ENCODE measurements at regions not wholly inside any gene's neighbourhood (a gene's known extent, or its start where the extent isn't known, plus 50 kb on each side); places are given as distances from the start of the nearest gene placed in this dataset.

DNA sequence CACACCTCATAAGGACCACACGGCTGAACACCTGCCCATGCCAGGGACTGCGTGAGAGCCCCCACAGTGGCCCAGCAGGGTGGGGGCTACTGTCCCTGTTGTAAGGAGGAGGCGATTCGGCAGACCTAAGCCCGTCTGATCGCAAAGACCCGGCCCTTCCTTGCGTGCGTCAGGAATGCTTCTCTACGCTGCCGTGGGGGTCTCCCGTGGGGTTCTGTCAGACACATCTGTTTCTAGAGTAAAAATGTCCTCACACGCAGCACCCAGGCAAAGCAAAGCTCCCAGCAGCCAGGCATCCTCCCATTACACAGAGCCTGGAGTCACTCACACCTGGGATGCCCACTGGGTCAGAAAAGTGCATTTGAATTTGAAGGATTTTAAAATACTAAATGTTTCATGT, 147.7 kb upstream of the SOX1 start:
- no peak for TF ChIP-seq POLR2AphosphoS5 (IDR thresholded peaks at IDR 0.05)
- TF ChIP-seq, protein P1, sequence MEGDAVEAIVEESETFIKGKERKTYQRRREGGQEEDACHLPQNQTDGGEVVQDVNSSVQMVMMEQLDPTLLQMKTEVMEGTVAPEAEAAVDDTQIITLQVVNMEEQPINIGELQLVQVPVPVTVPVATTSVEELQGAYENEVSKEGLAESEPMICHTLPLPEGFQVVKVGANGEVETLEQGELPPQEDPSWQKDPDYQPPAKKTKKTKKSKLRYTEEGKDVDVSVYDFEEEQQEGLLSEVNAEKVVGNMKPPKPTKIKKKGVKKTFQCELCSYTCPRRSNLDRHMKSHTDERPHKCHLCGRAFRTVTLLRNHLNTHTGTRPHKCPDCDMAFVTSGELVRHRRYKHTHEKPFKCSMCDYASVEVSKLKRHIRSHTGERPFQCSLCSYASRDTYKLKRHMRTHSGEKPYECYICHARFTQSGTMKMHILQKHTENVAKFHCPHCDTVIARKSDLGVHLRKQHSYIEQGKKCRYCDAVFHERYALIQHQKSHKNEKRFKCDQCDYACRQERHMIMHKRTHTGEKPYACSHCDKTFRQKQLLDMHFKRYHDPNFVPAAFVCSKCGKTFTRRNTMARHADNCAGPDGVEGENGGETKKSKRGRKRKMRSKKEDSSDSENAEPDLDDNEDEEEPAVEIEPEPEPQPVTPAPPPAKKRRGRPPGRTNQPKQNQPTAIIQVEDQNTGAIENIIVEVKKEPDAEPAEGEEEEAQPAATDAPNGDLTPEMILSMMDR (IDR thresholded peaks at IDR 0.05), result no peak
- TF ChIP-seq EP300 (IDR thresholded peaks at IDR 0.05), result no peak
- TF ChIP-seq POLR2A (IDR thresholded peaks at IDR 0.05), result no peak
- 86% methylated on average over 8 of the region's 13 CpGs for WGBS
- H3K4me1 ChIP-seq, result no peaks in the 10 kb centered on the region
- H3K27ac ChIP-seq, result no peak overlapping the region
- H3K4me3 ChIP-seq, result no peak overlapping the region
- peak in 1 of 2 donors; percentile 54 for DNase-seq (ENCODE audit: low spot score in 2 of 2)
- H3K27me3 ChIP-seq, result peaks cover 19% of the 10 kb centered on the region
- no peaks in the 10 kb centered on the region for H3K9me3 ChIP-seq
- H3K36me3 ChIP-seq, result no peaks in the 10 kb centered on the region

DNA sequence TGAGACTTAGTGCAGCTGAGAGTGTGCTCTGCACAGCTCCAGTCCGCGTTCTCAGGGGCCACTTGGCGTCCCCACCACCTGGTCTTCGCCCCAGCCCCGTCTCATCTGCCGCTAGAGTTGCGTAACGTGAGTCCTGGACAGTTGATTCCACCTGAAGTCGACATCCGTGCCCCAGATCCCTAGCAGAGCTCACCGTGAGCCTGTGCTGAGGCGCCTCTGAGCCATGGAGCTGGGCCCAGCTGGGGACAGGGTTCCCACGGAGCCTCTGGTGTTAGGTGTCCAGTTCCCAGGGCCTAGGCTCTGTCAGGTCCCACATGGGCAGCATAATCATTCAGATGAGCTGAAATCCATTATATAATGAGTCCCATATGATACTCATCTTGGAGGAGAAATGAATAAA, 147.1 kb upstream of the SOX1 start:
- no peaks in the 10 kb centered on the region for H3K4me1 ChIP-seq
- TF ChIP-seq POLR2A (IDR thresholded peaks at IDR 0.05), result no peak
- no peak for TF ChIP-seq POLR2AphosphoS5 (IDR thresholded peaks at IDR 0.05)
- no peak for TF ChIP-seq EP300 (IDR thresholded peaks at IDR 0.05)
- TF ChIP-seq, protein P1 (IDR thresholded peaks at IDR 0.05), result no peak
- H3K27ac ChIP-seq, result no peak overlapping the region
- H3K36me3 ChIP-seq, result no peaks in the 10 kb centered on the region
- 63% methylated on average over 13 of the region's 13 CpGs for WGBS
- H3K4me3 ChIP-seq, result no peak overlapping the region
- DNase-seq (ENCODE audit: low spot score in 2 of 2), result peak in 1 of 2 donors; percentile 69
- peaks cover 19% of the 10 kb centered on the region for H3K27me3 ChIP-seq
- no peaks in the 10 kb centered on the region for H3K9me3 ChIP-seq

DNA sequence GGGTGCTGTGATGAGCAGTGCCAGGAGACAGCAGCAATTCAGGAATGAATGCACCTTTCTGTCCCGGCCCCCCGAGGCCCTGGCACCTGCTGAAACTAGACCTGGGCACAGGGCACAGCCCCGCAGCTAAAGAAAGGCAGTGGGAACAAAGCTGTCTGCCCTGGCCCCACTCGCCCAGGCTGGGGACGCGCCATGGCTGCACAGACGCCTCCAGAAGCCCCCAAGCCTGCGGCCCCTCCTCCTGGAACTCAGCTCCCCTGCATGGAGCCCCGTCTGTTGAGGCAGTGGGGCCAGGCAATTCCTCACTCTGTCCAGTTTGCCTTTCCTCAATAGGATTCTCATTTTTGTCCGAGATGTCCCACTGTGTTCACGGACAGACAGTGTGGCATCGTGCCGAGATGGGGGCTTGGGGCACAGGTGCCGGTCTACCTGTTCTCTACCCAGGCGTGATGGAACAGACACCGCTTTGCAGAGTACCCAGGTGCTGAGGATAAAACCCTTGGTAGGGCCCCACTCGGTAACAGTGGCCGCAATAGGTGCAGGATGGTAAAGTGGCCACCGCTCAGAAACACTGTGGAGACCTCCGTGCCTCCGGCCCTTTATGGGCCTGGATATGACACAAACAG, 146.5 kb upstream of the SOX1 start:
- Histone ChIP-seq H3K27ac (no peak overlapping the region), H3K9me3 (no peaks in the 10 kb centered on the region), H3K4me1 (no peaks in the 10 kb centered on the region), H3K4me3 (no peak overlapping the region), H3K36me3 (no peaks in the 10 kb centered on the region), H3K27me3 (peaks cover 19% of the 10 kb centered on the region)
- TF ChIP-seq POLR2AphosphoS5 (IDR thresholded peaks at IDR 0.05) (no peak), EP300 (IDR thresholded peaks at IDR 0.05) (no peak), POLR2A (IDR thresholded peaks at IDR 0.05) (no peak)
- TF ChIP-seq, protein P1 (IDR thresholded peaks at IDR 0.05), result no peak
- 78% methylated on average over 20 of the region's 21 CpGs for WGBS
- peak in 1 of 2 donors; percentile 50 for DNase-seq (ENCODE audit: low spot score in 2 of 2)

DNA sequence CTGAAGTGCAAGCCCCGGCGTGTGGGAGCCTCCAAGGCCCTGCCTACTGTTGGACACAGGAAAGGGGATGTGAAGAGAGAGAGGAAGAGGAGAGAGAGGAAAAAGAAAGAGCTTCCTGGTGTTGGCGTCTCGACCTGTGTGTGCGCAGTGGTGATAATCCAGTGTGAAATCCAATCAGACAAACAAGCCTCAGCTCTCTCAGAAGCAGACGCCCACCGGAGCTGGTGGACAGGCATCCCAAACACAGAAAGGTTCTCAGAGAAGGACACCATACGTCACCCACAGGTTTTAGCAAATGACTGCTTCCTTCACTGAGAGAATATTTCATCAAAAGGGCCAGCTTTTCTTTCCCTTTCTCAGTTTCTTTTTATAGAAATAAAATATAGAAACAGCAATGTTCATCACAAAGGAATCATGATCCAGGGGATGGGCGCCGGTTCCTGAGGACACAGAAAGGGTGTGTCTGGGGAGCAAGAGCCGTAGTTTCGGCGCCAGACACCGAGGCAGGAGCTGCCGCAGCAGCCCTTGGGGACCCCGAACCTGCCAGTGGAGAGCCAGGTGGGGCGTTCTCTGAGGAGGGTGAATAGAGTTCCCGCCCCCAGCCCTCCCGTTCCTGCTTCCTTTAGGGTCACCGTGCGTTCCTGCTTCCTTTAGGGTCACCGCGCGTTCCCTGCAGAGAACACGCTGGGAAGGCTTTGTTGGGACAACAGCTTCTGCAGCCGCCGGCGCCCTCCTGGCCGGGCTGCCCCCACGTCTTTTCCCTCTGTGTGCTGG, 145.8 kb upstream of the SOX1 start:
- no peaks in the 10 kb centered on the region for H3K36me3 ChIP-seq
- TF ChIP-seq EP300 (IDR thresholded peaks at IDR 0.05) (no peak), POLR2AphosphoS5 (IDR thresholded peaks at IDR 0.05) (no peak), POLR2A (IDR thresholded peaks at IDR 0.05) (no peak)
- TF ChIP-seq, protein P1 (IDR thresholded peaks at IDR 0.05), result no peak
- H3K4me1 ChIP-seq, result no peaks in the 10 kb centered on the region
- H3K9me3 ChIP-seq, result no peaks in the 10 kb centered on the region
- WGBS, result 39% methylated on average over 26 of the region's 30 CpGs
- H3K4me3 ChIP-seq, result no peak overlapping the region
- no peak overlapping the region for H3K27ac ChIP-seq
- H3K27me3 ChIP-seq, result peaks cover 19% of the 10 kb centered on the region
- DNase-seq (ENCODE audit: low spot score in 2 of 2), result peak in 1 of 2 donors; percentile 73

DNA sequence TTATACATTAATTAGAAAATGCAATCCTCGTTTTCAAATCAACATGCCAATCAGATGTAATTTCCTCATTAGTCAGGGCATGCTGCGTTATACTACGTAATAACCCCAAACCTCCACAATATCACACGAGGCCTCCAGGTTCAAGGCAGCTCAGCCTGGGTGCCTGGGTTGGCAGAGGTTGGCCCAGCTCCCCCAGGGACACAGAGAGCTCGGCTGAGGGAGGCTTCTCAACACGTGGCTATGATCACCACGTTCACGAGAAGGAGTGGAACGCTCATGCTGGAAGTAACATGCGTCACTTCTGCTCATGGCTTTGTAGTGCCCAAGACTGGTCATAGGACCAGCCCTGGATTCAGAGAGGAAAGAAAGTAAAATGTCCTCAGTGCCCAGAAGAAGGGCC, 144.9 kb upstream of the SOX1 start:
- Histone ChIP-seq H3K27ac (no peak overlapping the region), H3K9me3 (no peaks in the 10 kb centered on the region), H3K27me3 (peaks cover 19% of the 10 kb centered on the region), H3K4me3 (no peak overlapping the region), H3K36me3 (no peaks in the 10 kb centered on the region), H3K4me1 (no peaks in the 10 kb centered on the region)
- WGBS, result 81% methylated on average over 10 of the region's 10 CpGs
- TF ChIP-seq POLR2AphosphoS5 (IDR thresholded peaks at IDR 0.05) (no peak), POLR2A (IDR thresholded peaks at IDR 0.05) (no peak), EP300 (IDR thresholded peaks at IDR 0.05) (no peak)
- TF ChIP-seq, protein P1 (IDR thresholded peaks at IDR 0.05), result no peak
- peak in 1 of 2 donors; percentile 60 for DNase-seq (ENCODE audit: low spot score in 2 of 2)

Data from suprapubic skin (tissue), 4 donors.